Heart left ventricle (tissue), 13 donors: ENCODE measurements at regions not wholly inside any gene's neighbourhood (a gene's known extent, or its start where the extent isn't known, plus 50 kb on each side); places are given as distances from the start of the nearest gene placed in this dataset.

Experiments
- CTCF ChIP-seq, 12 donors: fragments of 200-600 bp; sonication (generic) in 4 of 12; IDR thresholded peaks; one replicate each; pipeline versions ENCODE4 v1.5.0 to v1.8.0; 2018 to 2022; ENCODE audit warnings: antibody characterized with exemption in 12 of 12, mild to moderate bottlenecking in 5 of 12
- POLR2A ChIP-seq, 2 donors: fragments of 450-650 bp; IDR thresholded peaks; one replicate each; pipeline ENCODE4 v1.6.1; 2017; ENCODE audit warnings: antibody characterized with exemption in 2 of 2, mild to moderate bottlenecking in 2 of 2, moderate library complexity in 2 of 2
- donor health status: ischemic (EF 13 %, LVEDD 7.1; RV severe dilation, severe dysfunction).
- donor health status: DM: no; HTN: yes; CAD: no.
- donor health status: DM: no; HTN: no; CAD: no.
- donor health status: ischemic (EF 25% LVEDD 6.9; RV normal size, moderate dysfunction).
- donor health status: ischemic (EF 25% LVEDD 5.7; RV mildly dilated, moderate dysfunction).
- donor health status: ischemic (EF 35%, LVEDD 5.7; RV mildly dilated, moderate dysfunction).
- donor health status: nonischemic (EF 11% LVEDD 7.7; RV severe dilation, severe dysfunction).
- donor health status: DM: yes; HTN: yes; CAD: no.
- donor health status: PGD.
- donor health status: ischemic (EF 29% LVEDD 5.4; RV normal size, mild dysfunction).
- donor health status: nonischemic (EF 23%, LVEDD 6.1; RV moderate dilation, normal function).

- TF ChIP-seq CTCF (IDR thresholded peaks at IDR 0.05) (no peak), POLR2A (IDR thresholded peaks at IDR 0.05) (no peak)
These were observed 50.7 kb upstream of the ACSF3 start for GRCh38 chr16:89042711-89043551.
